HUES64 (cell line): ENCODE measurements at regions not wholly inside any gene's neighbourhood (a gene's known extent, or its start where the extent isn't known, plus 50 kb on each side); places are given as distances from the start of the nearest gene placed in this dataset.
"Not testable (repeated sequence)": the region's sequence is repeated elsewhere in the genome, so short reads cannot be mapped to it uniquely, and the experiment has no call there.

ENCODE experiments used
- H3K27ac ChIP-seq: 2 replicates; pipeline ENCODE4 v1.7.0; 2013; ENCODE audit warnings: low read depth, low read length, inconsistent platforms
- H3K27me3 ChIP-seq: 2 replicates; pipeline ENCODE4 v1.6.1; 2013; ENCODE audit warnings: mild to moderate bottlenecking, low read length; ENCODE audit not compliant: insufficient read depth
- H3K36me3 ChIP-seq: 2 replicates; pipeline ENCODE4 v1.6.1; 2013; ENCODE audit warnings: mild to moderate bottlenecking, low read length; ENCODE audit not compliant: insufficient read depth
- H3K4me1 ChIP-seq: 2 replicates; pipeline ENCODE4 v1.6.1; 2013; ENCODE audit warnings: mild to moderate bottlenecking, low read length, moderate library complexity; ENCODE audit not compliant: insufficient read depth
- H3K4me3 ChIP-seq: 2 replicates; pipeline ENCODE4 v1.5.1; 2013; ENCODE audit warnings: mild to moderate bottlenecking, low read length, moderate library complexity
- H3K9ac ChIP-seq: 2 replicates; pipeline ENCODE4 v1.6.1; 2013; ENCODE audit warnings: mild to moderate bottlenecking, low read depth, low read length
- H3K9me3 ChIP-seq: 2 replicates; pipeline ENCODE4 v1.6.1; 2013; ENCODE audit warnings: low read depth, low read length; ENCODE audit not compliant: insufficient read depth
- WGBS: fragments of 150-250, 120-280 bp; methylation state at CpG from one replicate; pipeline ENCODE4 v1.1.7; 2013; ENCODE audit warnings: missing lambda C conversion rate; 5-methylcytosine and 5-hydroxymethylcytosine counted together

DNA sequence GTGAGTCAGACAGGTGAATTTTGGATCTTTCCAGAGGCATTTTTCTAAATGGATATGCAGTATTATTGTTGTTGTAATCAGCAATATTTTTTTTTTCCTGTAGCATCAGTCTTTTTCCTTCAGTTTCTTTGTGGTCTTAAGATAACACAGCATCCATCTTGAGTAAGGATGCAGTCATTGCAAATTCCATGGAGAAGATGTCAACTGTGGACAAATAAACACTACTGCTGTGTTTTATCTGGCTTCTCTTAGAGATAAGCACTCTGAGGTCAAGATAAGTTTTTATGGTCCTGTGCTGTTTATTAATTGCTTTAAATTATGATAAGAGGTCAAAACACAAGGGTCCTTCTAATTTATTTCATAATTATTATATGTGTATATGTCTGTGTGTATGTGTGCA, 1255.7 kb downstream of the ADGRL3 start:
- no peaks in the 10 kb centered on the region for H3K9me3 ChIP-seq
- no peaks in the 10 kb centered on the region for H3K36me3 ChIP-seq
- no peak overlapping the region for H3K9ac ChIP-seq
- no peaks in the 10 kb centered on the region for H3K4me1 ChIP-seq
- H3K27me3 ChIP-seq: no peaks in the 10 kb centered on the region
- H3K27ac ChIP-seq: no peak overlapping the region
- H3K4me3 ChIP-seq: no peak overlapping the region

DNA sequence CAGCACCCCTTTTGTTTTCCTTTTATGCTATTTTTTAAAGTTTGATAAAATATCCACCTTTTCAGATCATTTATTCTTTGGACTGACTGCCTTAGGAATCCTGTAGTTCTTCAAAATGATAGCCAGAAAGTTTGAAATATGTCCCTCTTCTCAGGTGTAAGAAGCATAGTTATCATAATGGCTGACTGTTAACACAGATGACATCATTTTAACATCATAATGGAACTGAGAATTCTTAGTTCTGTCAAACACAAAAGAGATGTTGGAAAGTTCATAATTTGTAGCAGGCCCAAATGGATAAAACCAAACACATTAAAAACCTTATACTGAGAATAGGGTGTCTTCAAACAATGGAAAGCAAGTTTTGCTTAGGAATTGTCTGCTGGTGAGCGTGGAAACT, 1254.4 kb downstream of the ADGRL3 start:
- Histone ChIP-seq H3K4me1 (no peaks in the 10 kb centered on the region), H3K27ac (no peak overlapping the region), H3K27me3 (no peaks in the 10 kb centered on the region), H3K36me3 (no peaks in the 10 kb centered on the region), H3K9me3 (no peaks in the 10 kb centered on the region), H3K4me3 (no peak overlapping the region), H3K9ac (no peak overlapping the region)
- WGBS: 93% methylated on average over 1 of the region's 1 CpG

DNA sequence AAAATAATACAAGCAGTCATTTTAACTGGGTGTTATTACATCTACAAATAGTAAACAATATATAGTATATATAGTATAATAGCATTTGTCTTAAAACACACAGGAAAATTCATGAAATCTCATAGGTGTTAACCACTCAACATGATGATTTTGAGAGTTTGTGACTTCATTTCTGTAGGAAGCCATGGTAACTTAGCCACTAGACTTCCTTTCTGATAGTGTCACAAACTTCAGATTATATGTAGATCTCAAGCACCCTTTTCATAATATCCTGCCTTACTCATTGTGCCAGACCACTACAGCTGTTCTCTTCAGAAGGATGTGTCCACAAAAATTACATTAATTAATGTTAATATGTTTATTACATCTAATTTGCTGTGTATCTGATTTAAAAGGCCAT, 1250.6 kb downstream of the ADGRL3 start:
- no peaks in the 10 kb centered on the region for H3K4me1 ChIP-seq
- no peak overlapping the region for H3K4me3 ChIP-seq
- no peaks in the 10 kb centered on the region for H3K27me3 ChIP-seq
- H3K9ac ChIP-seq: no peak overlapping the region
- H3K36me3 ChIP-seq: no peaks in the 10 kb centered on the region
- no peaks in the 10 kb centered on the region for H3K9me3 ChIP-seq
- H3K27ac ChIP-seq: no peak overlapping the region

DNA sequence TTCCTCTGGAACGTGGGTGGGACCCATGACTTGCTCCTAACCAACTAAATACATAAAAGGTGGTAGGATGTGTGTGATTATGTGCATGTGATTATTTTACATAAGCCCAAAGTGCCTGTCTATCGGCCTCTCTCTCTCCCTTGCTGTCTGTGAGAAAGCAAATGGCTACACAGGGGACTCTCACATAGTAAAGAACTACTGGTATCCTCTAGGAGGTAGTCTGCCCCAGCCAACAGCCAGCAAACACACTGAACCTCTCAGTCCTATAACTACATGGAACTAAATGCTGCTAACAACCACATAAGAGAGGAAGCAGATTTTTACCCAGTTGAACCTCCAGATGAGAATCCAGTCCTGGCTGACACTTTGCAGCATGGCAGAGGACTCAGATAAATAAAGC, 1249.4 kb downstream of the ADGRL3 start:
- WGBS: 67% methylated on average over 1 of the region's 2 CpGs
- Histone ChIP-seq H3K36me3 (no peaks in the 10 kb centered on the region), H3K4me3 (no peak overlapping the region), H3K27me3 (no peaks in the 10 kb centered on the region), H3K9ac (no peak overlapping the region), H3K9me3 (no peaks in the 10 kb centered on the region), H3K27ac (no peak overlapping the region), H3K4me1 (no peaks in the 10 kb centered on the region)

DNA sequence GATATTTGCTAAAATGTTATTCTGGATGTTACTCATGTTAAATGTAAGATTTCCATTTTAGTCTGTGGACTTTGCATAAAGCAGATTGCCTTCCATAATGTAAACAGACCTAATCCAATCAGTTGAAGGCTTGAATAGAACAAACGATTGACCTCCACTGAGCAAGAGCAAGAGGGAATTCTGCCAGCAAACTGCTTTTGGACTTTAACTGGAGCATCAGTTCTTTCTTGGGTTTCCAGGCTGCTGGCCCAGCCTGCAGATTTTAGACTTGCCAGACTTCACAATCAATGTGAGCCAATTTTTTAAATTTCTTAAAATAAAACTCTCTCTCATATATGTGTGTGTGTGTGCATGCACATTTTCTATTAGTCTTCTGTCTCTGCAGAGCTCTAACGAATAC, 1248.8 kb downstream of the ADGRL3 start:
- Histone ChIP-seq H3K27ac (no peak overlapping the region), H3K9ac (no peak overlapping the region), H3K9me3 (no peaks in the 10 kb centered on the region), H3K4me1 (no peaks in the 10 kb centered on the region), H3K27me3 (no peaks in the 10 kb centered on the region), H3K36me3 (no peaks in the 10 kb centered on the region), H3K4me3 (no peak overlapping the region)
- 85% methylated on average over 2 of the region's 2 CpGs for WGBS

DNA sequence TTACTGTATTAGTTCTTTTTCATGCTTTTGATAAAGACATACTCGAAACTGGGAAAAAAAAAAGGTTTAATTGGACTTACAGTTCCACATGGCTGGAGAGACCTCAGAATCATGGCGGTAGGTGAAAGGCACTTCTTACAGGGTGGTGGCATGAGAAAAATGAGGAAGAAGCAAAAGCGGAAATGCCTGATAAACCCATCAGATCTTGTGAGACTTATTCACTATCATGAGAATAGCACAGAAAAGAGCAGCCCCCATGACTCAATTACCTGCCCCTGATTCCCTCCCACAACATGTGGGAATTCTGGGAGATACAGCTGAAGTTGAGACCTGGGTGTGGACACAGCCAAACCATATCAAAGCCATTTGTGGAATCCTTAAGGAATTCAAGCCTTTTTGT, 1238.9 kb downstream of the ADGRL3 start:
- no peak overlapping the region for H3K4me3 ChIP-seq
- no peaks in the 10 kb centered on the region for H3K4me1 ChIP-seq
- H3K9me3 ChIP-seq: peaks cover 24% of the 10 kb centered on the region; the same call in 1 of the 2 replicates
- H3K9ac ChIP-seq: no peak overlapping the region
- H3K36me3 ChIP-seq: no peaks in the 10 kb centered on the region
- H3K27ac ChIP-seq: no peak overlapping the region
- H3K27me3 ChIP-seq: no peaks in the 10 kb centered on the region
- WGBS: 79% methylated on average over 3 of the region's 3 CpGs

DNA sequence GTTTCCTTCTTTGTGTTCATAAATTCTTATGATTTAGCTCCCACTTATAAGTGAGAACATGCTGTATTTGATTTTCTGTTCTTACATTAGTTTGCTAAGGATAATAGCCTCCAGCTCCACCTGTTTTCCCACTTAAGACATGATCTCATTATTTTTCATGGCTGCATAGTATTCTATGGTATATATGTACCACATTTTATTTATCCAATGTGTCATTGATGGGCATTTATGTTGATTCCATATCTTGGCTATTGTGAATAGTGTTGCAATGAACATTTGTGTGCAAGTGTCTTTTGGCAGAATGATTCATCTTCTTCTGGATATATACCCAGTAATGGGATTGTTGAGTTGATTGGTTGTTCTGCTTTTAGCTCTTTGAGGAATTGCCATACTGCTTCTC, 1234.8 kb downstream of the ADGRL3 start:
- no peak overlapping the region for H3K9ac ChIP-seq
- H3K36me3 ChIP-seq: no peaks in the 10 kb centered on the region
- no peaks in the 10 kb centered on the region for H3K4me1 ChIP-seq
- peaks cover 6% of the 10 kb centered on the region; the same call in 1 of the 2 replicates for H3K9me3 ChIP-seq
- H3K27me3 ChIP-seq: no peaks in the 10 kb centered on the region
- no peak overlapping the region for H3K27ac ChIP-seq
- H3K4me3 ChIP-seq: no peak overlapping the region

DNA sequence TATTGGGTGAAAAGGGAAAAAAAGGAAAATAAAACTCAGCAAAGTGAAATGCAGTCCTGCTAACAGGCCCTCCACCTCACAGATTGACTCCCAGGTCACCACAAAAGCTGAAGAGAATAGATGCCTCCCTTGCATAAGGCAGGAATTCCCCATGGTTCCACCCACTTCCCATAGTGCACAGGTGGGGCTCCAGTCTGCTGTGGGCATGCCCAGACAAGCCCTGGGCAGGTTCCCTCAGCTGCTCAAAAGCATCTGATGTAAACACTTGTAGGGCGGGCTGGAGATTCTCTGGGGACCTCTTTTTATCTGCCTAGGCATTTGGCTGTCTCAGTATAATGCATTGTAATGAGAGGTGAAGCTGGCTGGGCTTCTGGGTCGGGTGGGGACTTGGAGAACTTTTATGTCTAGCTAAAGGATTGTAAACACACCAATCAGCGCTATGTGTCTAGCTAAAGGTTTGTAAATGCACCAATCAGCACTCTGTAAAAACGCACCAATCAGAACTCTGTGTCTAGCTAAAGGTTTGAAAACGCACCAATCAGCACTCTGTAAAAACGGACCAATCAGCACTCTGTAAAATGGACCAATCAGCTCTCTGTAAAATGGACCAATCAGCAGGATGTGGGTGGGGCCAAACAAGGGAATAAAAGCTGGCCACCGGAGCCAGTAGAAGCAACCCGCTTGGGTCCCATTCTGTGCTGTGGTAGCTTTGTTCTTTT, 1231.5 kb downstream of the ADGRL3 start:
- not testable (repeated sequence) for H3K4me3 ChIP-seq, H3K27me3 ChIP-seq, H3K27ac ChIP-seq, H3K36me3 ChIP-seq, H3K9me3 ChIP-seq, H3K9ac ChIP-seq, H3K4me1 ChIP-seq
- 97% methylated on average over 8 of the region's 8 CpGs for WGBS

DNA sequence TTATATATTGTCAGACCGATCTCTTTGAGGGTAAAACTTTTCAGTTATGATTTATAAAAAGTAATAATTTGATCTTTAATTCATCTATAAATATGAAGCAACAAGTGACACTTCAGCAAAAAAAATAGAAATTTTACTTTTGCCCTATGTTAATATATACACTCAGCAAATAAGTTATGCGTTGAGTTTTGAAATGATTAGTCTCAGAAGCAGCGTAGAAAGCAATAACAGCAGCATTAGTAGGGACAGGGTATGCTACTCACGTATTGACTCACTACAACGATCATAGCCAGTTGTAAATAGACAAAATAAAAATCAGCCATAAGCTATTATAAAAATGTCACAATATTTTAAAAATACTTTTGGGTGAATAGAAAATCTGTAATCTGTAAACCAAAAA, 1229.2 kb downstream of the ADGRL3 start:
- no peak overlapping the region for H3K27ac ChIP-seq
- no peaks in the 10 kb centered on the region for H3K36me3 ChIP-seq
- no peaks in the 10 kb centered on the region for H3K27me3 ChIP-seq
- no peak overlapping the region for H3K9ac ChIP-seq
- no peaks in the 10 kb centered on the region for H3K9me3 ChIP-seq
- WGBS: 100% methylated on average over 2 of the region's 5 CpGs
- H3K4me3 ChIP-seq: no peak overlapping the region
- no peaks in the 10 kb centered on the region for H3K4me1 ChIP-seq

DNA sequence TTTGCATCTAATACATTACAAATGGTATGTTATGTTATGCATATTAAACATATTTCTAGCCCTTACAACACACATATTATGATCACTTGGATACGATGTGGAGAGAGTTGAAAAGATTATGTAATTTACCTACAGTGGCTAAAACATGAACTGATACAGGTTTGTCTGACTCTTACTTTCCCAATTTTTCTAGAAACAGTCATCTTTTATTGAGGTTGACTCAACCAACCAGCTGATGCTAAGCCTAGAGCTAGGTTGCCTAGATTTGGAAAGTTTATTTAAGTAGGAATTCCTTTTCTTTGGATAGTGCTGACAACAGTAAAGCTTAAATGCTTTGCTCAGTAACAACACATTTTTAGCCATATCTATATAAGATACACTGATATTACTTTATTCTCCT, 1215.1 kb downstream of the ADGRL3 start:
- H3K27me3 ChIP-seq: no peaks in the 10 kb centered on the region
- no peak overlapping the region for H3K9ac ChIP-seq
- no peaks in the 10 kb centered on the region for H3K9me3 ChIP-seq
- H3K4me3 ChIP-seq: no peak overlapping the region
- no peak overlapping the region for H3K27ac ChIP-seq
- WGBS: no CpG with 5 or more reads among the region's 1 CpG
- no peaks in the 10 kb centered on the region for H3K36me3 ChIP-seq
- no peaks in the 10 kb centered on the region for H3K4me1 ChIP-seq

DNA sequence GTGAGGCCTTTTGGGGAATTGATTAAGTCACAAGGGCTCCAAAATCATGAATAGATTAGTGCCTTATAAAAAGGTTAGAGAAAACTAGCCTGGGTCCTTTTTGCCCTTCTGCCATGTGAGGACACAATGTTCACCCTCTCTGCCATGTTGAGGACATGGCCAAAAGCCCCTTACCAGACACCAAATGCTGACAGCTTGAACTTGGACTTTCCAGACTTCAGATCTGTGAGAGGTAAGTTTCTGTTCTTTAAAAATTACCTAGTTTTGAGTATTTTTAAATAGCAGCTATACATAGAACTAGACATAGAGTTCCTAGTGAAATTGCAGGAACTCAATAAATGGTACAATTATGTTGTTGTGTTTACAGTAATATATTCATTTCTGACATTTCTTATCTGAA, 1214.4 kb downstream of the ADGRL3 start:
- H3K4me3 ChIP-seq: no peak overlapping the region
- H3K4me1 ChIP-seq: no peaks in the 10 kb centered on the region
- no peaks in the 10 kb centered on the region for H3K9me3 ChIP-seq
- H3K36me3 ChIP-seq: no peaks in the 10 kb centered on the region
- no peaks in the 10 kb centered on the region for H3K27me3 ChIP-seq
- H3K9ac ChIP-seq: no peak overlapping the region
- H3K27ac ChIP-seq: no peak overlapping the region

DNA sequence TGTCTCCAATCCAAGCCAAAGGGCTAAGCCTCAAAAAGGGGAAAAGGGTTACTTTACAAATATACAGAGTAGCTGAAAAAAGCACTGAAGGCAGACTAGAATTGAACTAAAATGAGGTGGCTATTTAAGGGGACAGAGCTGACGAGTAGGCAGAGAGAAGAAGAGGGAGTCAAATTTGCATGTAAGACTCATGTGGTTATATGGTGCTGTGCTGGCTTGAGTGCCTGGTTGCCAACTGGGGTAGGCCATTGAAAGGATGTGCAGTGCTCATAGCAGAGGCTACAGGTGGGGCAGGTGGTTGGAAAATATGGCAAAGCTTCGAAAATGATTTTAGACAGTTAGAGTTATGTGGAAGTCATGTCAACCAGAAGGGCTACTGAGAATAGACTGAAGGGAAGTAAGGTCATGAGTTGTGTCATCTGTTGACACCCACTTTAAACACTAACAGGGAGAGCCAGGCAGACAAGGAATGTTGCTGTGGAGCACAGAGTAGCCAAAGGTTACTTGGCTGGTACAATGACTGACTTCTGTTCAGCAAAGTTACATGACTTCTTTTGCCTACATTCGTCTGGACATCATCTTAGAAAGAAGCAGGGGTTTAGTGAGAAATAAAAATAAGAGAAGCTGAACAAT, 1210.4 kb downstream of the ADGRL3 start:
- H3K4me1 ChIP-seq: no peaks in the 10 kb centered on the region
- H3K27me3 ChIP-seq: no peaks in the 10 kb centered on the region
- no peaks in the 10 kb centered on the region for H3K36me3 ChIP-seq
- H3K9ac ChIP-seq: no peak overlapping the region
- no peaks in the 10 kb centered on the region for H3K9me3 ChIP-seq
- WGBS: 94% methylated on average over 3 of the region's 3 CpGs
- no peak overlapping the region for H3K4me3 ChIP-seq
- no peak overlapping the region for H3K27ac ChIP-seq
